GM18951 (cell line): ENCODE measurements at regions not wholly inside any gene's neighbourhood (a gene's known extent, or its start where the extent isn't known, plus 50 kb on each side); places are given as distances from the start of the nearest gene placed in this dataset.

ENCODE experiments used
- POLR2A ChIP-seq: IDR thresholded peaks from 4 replicates; pipeline ENCODE4 v1.6.1; 2011; ENCODE audit warnings: mild to moderate bottlenecking; ENCODE audit not compliant: insufficient read length, insufficient read depth; ENCODE audit errors: extremely low read depth
- in situ Hi-C: fragments of 300-500 bp; cut with MboI; formaldehyde crosslinking; loops from one replicate; pipeline ENCODE4 v1.12.0; 2022; ENCODE audit warnings: low sequenced_read_pairs, mixed read lengths, inconsistent platforms; ENCODE audit not compliant: unreplicated experiment

- in situ Hi-C loops: no loop called here
- TF ChIP-seq POLR2A: no peak
Measured at GRCh38 chr20:40223810-40224209, 465.2 kb downstream of the MAFB start.

GRCh38 chr20:40218971-40219370 lies 470.1 kb downstream of the MAFB start:
- in situ Hi-C loops: no loop called here
- TF ChIP-seq POLR2A: no peak

GRCh38 chr20:40218316-40218969 lies 470.6 kb downstream of the MAFB start:
- TF ChIP-seq POLR2A: no peak
- in situ Hi-C loops: no loop called here

- in situ Hi-C loops: no loop called here
- TF ChIP-seq POLR2A: no peak
Measured at GRCh38 chr20:40207655-40208054, 481.4 kb downstream of the MAFB start.

GRCh38 chr20:40205971-40206370 lies 483.1 kb downstream of the MAFB start:
- in situ Hi-C loops: no loop called here
- TF ChIP-seq POLR2A: no peak

- in situ Hi-C loops: no loop called here
- no peak for TF ChIP-seq POLR2A
Measured at GRCh38 chr20:40203032-40203431, 486.0 kb downstream of the MAFB start.

- in situ Hi-C loops: no loop called here
- TF ChIP-seq POLR2A: no peak
Measured at GRCh38 chr20:40197691-40198090, 491.3 kb downstream of the MAFB start.

- in situ Hi-C loops: no loop called here
- no peak for TF ChIP-seq POLR2A
Measured at GRCh38 chr20:40196846-40197436, 492.1 kb downstream of the MAFB start.

GRCh38 chr20:40195742-40196141 lies 493.3 kb downstream of the MAFB start:
- no peak for TF ChIP-seq POLR2A
- in situ Hi-C loops: no loop called here

- no peak for TF ChIP-seq POLR2A
- in situ Hi-C loops: no loop called here
Measured at GRCh38 chr20:40192529-40192928, 496.5 kb downstream of the MAFB start.

- no peak for TF ChIP-seq POLR2A
- in situ Hi-C loops: no loop called here
Measured at GRCh38 chr20:40192081-40192480, 497.0 kb downstream of the MAFB start.

- in situ Hi-C loops: no loop called here
- no peak for TF ChIP-seq POLR2A
Measured at GRCh38 chr20:40191573-40191972, 497.5 kb downstream of the MAFB start.

GRCh38 chr20:40189621-40190020 lies 499.4 kb downstream of the MAFB start:
- no peak for TF ChIP-seq POLR2A
- in situ Hi-C loops: no loop called here

- in situ Hi-C loops: no loop called here
- no peak for TF ChIP-seq POLR2A
Measured at GRCh38 chr20:40188319-40188718, 500.7 kb downstream of the MAFB start.
